Thymus (tissue), 11 donors: ENCODE measurements at regions not wholly inside any gene's neighbourhood (a gene's known extent, or its start where the extent isn't known, plus 50 kb on each side); places are given as distances from the start of the nearest gene placed in this dataset.
"Not testable (repeated sequence)": the region's sequence is repeated elsewhere in the genome, so short reads cannot be mapped to it uniquely, and the experiment has no call there.

Experiments
- DNase-seq, 9 donors: peaks; one replicate each; pipeline ENCODE4 v3.0.0-alpha.2; 2013; ENCODE audit warnings: low spot score in 9 of 9, low read depth in 6 of 9, missing footprints in 1 of 9
- H3K27ac ChIP-seq, 2 donors: one replicate each; pipeline ENCODE4 v1.5.1; 2013; ENCODE audit warnings: control low read depth in 1 of 2, low read depth in 1 of 2, low read length in 1 of 2, mild to moderate bottlenecking in 1 of 2, moderate library complexity in 1 of 2
- H3K27me3 ChIP-seq, 2 donors: one replicate each; pipeline ENCODE4 v1.5.1; 2013; ENCODE audit warnings: low read length in 1 of 2; ENCODE audit not compliant: control insufficient read depth in 2 of 2, insufficient read depth in 1 of 2
- H3K36me3 ChIP-seq, 2 donors: one replicate each; pipeline ENCODE4 v1.5.1; 2013; ENCODE audit warnings: low read length in 1 of 2, mild to moderate bottlenecking in 1 of 2, moderate library complexity in 1 of 2; ENCODE audit not compliant: control insufficient read depth in 2 of 2, insufficient read depth in 2 of 2
- H3K4me1 ChIP-seq, 2 donors: one replicate each; pipeline ENCODE4 v1.5.1; 2013; ENCODE audit warnings: low read length in 2 of 2; ENCODE audit not compliant: control insufficient read depth in 2 of 2, insufficient read depth in 2 of 2
- H3K4me3 ChIP-seq, 2 donors: one replicate each; pipeline ENCODE4 v1.5.1; 2013; ENCODE audit warnings: low read length in 2 of 2, control low read depth in 1 of 2, mild to moderate bottlenecking in 1 of 2
- H3K9me3 ChIP-seq, 2 donors: one replicate each; pipeline ENCODE4 v1.5.1; 2013; ENCODE audit warnings: low read length in 1 of 2, mild to moderate bottlenecking in 1 of 2; ENCODE audit not compliant: control insufficient read depth in 2 of 2, insufficient read depth in 1 of 2
- WGBS: extraction: QIAGEN DNeasy Blood & Tissue Kit; methylation state at CpG from one replicate; pipeline ENCODE4 v1.1.7; 2013; 5-methylcytosine and 5-hydroxymethylcytosine counted together
- donor health status: healthy.

DNA sequence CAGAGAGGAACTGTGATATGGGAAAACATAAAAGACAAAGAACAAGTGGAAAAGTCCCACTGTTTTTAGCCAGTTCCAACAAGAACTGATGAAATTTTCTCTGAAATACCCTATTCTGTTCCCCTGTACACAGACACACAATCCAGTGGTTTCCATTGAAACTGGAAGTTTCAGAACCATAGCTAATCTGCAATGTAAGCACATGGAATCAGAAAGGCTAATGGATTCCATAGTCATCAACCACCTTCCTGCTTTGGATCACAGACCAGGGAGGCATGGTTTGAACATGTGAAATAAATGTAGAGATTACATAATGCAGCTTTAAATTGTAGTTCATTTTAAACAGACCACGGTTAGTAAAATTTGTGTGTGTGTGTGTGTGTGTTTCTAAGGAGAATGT, 242.1 kb downstream of the GJA1 start:
- no peak overlapping the region for H3K27ac ChIP-seq
- H3K9me3 ChIP-seq = peaks cover 0 to under 1% of the 10 kb centered on the region in 2 donors
- no peak for DNase-seq
- no peak overlapping the region for H3K4me3 ChIP-seq
- 99% methylated on average over 1 of the region's 1 CpG for WGBS
- H3K4me1 ChIP-seq = no peaks in the 10 kb centered on the region
- no peaks in the 10 kb centered on the region for H3K36me3 ChIP-seq
- no peaks in the 10 kb centered on the region for H3K27me3 ChIP-seq

DNA sequence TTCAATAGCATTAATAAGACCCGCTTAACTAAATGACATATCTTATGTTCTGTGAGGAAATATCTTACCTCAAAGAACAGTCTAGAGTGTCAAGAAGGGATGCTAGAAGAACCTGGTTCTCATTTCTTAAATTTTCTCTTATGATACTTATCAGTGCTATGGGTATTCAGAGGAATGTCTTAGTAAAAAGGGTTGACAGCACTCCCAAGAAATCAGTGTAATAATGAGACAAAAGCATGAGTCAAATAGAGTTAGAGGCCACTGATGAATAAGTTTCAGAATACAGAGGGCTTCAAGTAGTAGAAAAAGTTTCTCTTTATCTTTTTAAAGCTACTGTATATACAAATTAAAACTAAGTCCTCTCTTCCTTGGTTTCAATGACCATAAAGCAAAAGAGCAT, 242.8 kb downstream of the GJA1 start:
- 99% methylated on average over 1 of the region's 1 CpG for WGBS
- no peaks in the 10 kb centered on the region for H3K27me3 ChIP-seq
- H3K27ac ChIP-seq = no peak overlapping the region
- H3K4me1 ChIP-seq = no peaks in the 10 kb centered on the region
- no peak overlapping the region for H3K4me3 ChIP-seq
- no peak for DNase-seq
- H3K36me3 ChIP-seq = no peaks in the 10 kb centered on the region
- peaks cover 0 to 6% of the 10 kb centered on the region in 2 donors for H3K9me3 ChIP-seq

DNA sequence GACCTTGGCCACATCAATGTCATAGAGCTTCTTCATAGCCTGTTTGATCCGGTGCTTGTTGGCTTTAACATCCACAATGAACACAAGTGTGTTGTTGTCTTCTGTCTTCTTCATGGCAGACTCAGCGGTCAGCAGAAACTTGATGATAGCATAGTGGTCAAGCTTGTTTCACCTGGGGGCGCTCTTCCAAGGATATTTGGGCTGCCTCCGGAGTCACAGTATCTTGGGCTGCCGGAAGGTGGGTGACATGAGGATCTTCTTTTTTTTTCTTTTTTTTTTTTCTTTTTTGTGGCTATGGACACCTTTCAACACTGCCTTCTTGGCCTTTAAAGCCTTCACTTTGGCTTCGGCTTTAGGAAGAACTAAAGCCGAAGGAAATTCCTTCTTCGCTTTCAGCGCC, 244.6 kb downstream of the GJA1 start:
- Histone ChIP-seq H3K27ac (no peak overlapping the region), H3K27me3 (no peaks in the 10 kb centered on the region), H3K36me3 (no peaks in the 10 kb centered on the region), H3K4me1 (no peaks in the 10 kb centered on the region), H3K9me3 (peaks cover 0 to 6% of the 10 kb centered on the region in 2 donors), H3K4me3 (no peak overlapping the region)
- 97% methylated on average over 9 of the region's 9 CpGs for WGBS
- DNase-seq = no peak

DNA sequence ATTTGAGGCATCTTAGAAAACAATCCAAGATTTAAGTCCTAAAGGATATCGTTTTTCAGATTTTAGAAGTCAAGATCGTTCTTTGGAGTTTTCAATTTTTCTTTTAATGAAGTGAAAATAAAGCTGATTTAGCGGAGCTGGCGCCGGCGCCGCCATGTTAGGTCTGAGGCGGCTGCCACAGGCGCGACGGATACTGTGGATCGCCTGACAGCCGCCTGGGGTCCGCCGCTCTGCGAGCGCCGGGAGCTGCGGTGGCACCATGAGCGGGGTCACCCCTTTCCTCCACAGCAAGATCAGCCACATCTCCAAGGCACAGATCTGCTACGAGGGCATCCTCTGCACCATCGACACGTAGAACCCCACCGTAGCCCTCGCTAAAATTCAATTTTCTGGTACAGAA, 247.2 kb downstream of the GJA1 start:
- no peaks in the 10 kb centered on the region for H3K36me3 ChIP-seq
- DNase-seq = no peak
- no peak overlapping the region for H3K4me3 ChIP-seq
- H3K27ac ChIP-seq = no peak overlapping the region
- WGBS = 98% methylated on average over 25 of the region's 25 CpGs
- no peaks in the 10 kb centered on the region for H3K27me3 ChIP-seq
- peaks cover 0 to 6% of the 10 kb centered on the region in 2 donors for H3K9me3 ChIP-seq
- no peaks in the 10 kb centered on the region for H3K4me1 ChIP-seq

DNA sequence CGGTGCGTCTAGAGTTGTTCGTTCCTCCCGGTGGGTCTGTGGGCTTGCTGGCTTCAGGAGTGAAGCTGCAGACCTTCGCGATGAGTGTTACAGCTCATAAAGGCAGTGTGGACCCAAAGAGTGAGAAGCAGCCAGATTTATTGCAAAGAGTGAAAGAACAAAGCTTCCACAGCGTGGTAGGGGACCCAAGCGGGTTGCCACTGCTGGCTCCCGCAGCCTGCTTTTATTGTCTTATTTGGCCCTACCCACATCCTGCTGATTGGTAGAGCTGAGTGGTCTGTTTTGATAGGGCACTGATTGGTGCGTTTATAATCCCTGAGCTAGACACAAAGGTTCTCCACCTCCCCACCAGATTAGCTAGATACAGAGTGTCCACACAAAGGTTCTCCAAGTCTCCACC, 250.4 kb downstream of the GJA1 start:
- H3K27me3 ChIP-seq, H3K27ac ChIP-seq, H3K9me3 ChIP-seq, H3K4me3 ChIP-seq, H3K36me3 ChIP-seq, H3K4me1 ChIP-seq, DNase-seq: not testable (repeated sequence)
- 98% methylated on average over 10 of the region's 10 CpGs for WGBS

DNA sequence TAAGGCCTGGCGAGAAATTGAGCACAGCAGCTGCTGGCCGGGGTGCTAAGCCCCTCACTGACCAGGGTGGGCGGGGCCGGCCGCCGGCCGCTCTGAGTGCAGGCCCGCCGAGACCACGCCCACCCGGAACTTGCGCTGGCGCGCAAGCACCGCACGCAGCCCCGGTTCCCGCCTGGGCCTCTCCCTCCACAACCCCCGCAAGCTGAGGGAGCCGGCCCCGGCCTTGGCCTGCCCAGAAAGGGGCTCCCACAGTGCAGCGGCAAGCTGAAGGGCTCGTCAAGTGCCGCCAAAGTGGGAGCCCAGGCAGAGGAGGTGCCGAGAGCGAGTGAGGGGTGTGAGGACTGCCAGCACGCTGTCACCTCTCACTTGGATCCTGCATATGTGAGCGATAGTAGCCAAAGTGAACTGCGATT, 251.2 kb downstream of the GJA1 start:
- Histone ChIP-seq H3K36me3 (no peaks in the 10 kb centered on the region), H3K4me1 (no peaks in the 10 kb centered on the region), H3K27me3 (no peaks in the 10 kb centered on the region), H3K27ac (no peak overlapping the region), H3K4me3 (no peak overlapping the region), H3K9me3 (peaks cover 0 to 6% of the 10 kb centered on the region in 2 donors)
- 95% methylated on average over 29 of the region's 29 CpGs for WGBS
- DNase-seq = no peak

DNA sequence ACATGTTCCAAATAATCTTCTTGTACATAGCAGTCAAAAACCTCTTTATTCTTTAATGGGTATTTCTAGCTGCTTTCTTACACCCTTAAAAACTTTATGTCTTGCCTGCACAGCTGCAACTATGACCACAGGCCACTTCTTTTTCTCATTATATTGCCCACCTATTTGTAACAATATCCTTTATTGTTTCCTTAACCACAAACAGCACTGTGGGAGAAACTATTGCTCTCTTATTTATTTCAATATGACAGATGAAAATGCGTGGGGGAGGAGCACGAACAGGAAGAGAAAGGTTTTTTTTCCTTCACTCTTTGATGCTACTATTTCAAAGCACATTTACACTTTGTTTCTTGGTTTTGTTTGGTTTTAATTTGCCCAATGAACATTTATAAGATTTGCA, 253.5 kb downstream of the GJA1 start:
- Histone ChIP-seq H3K36me3 (no peaks in the 10 kb centered on the region), H3K9me3 (no peaks in the 10 kb centered on the region), H3K27ac (no peak overlapping the region), H3K4me3 (no peak overlapping the region), H3K27me3 (no peaks in the 10 kb centered on the region), H3K4me1 (no peaks in the 10 kb centered on the region)
- 15% methylated on average over 2 of the region's 2 CpGs for WGBS
- no peak for DNase-seq

DNA sequence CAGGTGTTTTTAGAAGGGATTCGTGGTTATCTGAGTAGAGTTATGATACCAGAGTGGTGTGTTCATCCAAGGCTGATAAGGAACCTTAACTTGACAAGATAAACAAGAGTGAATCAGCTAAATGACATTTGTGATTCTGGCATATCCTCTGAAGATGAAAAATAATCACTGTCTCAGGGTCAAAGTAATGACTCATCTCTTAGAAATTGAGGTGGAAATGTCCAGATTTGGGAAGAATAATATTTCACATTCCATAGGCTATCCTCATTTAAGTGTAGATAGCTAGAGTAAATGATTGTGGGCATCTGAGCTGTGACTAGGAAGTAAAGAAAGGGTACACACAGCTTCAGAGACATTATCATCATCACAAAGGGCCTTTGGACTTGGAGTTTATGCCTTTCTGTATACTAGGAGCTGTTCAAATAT, 255.7 kb downstream of the GJA1 start:
- WGBS = 77% methylated on average over 1 of the region's 1 CpG
- Histone ChIP-seq H3K36me3 (no peaks in the 10 kb centered on the region), H3K27ac (no peak overlapping the region), H3K9me3 (no peaks in the 10 kb centered on the region), H3K4me3 (no peak overlapping the region), H3K4me1 (no peaks in the 10 kb centered on the region), H3K27me3 (no peaks in the 10 kb centered on the region)
- DNase-seq = no peak

DNA sequence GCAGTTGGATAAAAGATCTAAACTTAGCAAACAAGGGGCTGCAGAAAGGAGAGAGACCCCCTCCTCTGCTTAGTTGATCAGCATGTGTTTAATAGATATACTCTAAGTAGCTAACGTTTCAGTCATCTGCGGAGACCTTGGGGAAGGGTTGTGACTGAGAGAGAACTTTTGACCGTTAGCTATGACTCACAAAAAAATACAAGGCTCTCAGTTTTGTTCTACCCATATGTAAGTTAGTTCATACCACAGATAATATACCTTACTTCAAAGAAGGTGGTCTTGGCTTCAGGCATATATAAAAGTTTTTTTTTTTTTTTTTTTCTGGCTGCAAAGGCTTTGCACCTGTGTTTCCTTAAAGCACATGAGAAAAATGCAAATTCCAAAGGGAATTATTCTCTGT, 258.9 kb downstream of the GJA1 start:
- WGBS = 90% methylated on average over 3 of the region's 3 CpGs
- H3K4me3 ChIP-seq = no peak overlapping the region
- no peak overlapping the region for H3K27ac ChIP-seq
- DNase-seq = no peak
- H3K4me1 ChIP-seq = no peaks in the 10 kb centered on the region
- H3K36me3 ChIP-seq = no peaks in the 10 kb centered on the region
- no peaks in the 10 kb centered on the region for H3K9me3 ChIP-seq
- H3K27me3 ChIP-seq = no peaks in the 10 kb centered on the region

DNA sequence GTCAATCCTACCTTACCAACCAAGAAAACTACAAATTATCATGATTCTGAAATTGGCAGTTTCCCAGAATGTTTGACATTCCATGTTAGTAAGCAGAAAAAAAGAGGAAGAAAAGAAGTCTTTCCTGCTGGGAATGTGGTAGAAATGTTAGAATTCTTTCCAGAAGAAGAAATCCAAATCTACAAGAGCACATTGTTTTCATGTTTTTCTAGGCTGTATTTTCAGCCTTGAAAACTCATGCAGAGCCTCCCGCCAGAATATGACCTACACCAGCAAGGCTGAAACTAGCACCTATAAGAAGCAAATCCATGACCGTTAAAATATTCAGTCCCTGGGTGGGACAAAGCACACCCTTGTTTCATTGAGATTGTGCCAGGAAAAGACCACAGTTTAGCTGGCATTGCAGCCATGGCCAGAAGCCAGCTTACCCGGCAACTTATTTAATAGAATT, 259.4 kb downstream of the GJA1 start:
- Histone ChIP-seq H3K27me3 (no peaks in the 10 kb centered on the region), H3K27ac (no peak overlapping the region), H3K4me1 (no peaks in the 10 kb centered on the region), H3K4me3 (no peak overlapping the region), H3K36me3 (no peaks in the 10 kb centered on the region), H3K9me3 (no peaks in the 10 kb centered on the region)
- WGBS = 95% methylated on average over 3 of the region's 3 CpGs
- no peak for DNase-seq
